WTC11 (cell line): ENCODE measurements at regions not wholly inside any gene's neighbourhood (a gene's known extent, or its start where the extent isn't known, plus 50 kb on each side); places are given as distances from the start of the nearest gene placed in this dataset.

Source experiments
- FOXP1 ChIP-seq: sonication (generic); formaldehyde crosslinking; IDR thresholded peaks from 2 replicates; pipeline ENCODE4 v1.8.0; 2022; ENCODE audit warnings: missing genetic modification reagents, mild to moderate bottlenecking, moderate library complexity, borderline replicate concordance
- JUN ChIP-seq: sonication (generic); formaldehyde crosslinking; IDR thresholded peaks from 2 replicates; pipeline ENCODE4 v1.8.0; 2023; ENCODE audit warnings: mild to moderate bottlenecking, missing genetic modification reagents
- ZNF232 ChIP-seq: sonication (generic); formaldehyde crosslinking; IDR thresholded peaks from 2 replicates; pipeline ENCODE4 v1.8.0; 2022; ENCODE audit warnings: mild to moderate bottlenecking, missing genetic modification reagents
- TF ChIP-seq, protein P1 (sequence below): sonication (generic); formaldehyde crosslinking; IDR thresholded peaks from 2 replicates; pipeline ENCODE4 v1.8.1; 2023; ENCODE audit warnings: mild to moderate bottlenecking, missing genetic modification reagents, borderline replicate concordance

DNA sequence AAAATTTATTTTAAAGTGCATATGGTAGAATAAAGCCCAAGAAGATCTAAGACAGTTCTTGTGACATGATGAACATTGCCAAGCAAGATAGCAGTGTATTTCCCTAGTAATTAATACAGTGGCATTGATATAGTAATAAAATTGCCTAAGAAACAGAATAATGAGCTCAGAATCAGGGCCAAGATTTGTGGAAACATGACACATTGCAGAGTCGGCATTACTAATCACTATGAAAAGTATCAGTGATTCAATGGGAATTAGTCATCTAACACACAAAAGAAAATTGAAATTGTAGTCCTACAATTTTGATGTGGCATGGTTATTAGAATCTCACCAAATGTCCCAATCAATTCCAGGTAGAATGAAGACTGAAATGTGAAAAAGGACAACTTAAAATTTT lies 243.0 kb upstream of the CYRIA start:
- TF ChIP-seq ZNF232 (CRISPR knock-in tag) (no peak), FOXP1 (no peak), JUN (CRISPR knock-in tag) (no peak)
- TF ChIP-seq, protein P1, sequence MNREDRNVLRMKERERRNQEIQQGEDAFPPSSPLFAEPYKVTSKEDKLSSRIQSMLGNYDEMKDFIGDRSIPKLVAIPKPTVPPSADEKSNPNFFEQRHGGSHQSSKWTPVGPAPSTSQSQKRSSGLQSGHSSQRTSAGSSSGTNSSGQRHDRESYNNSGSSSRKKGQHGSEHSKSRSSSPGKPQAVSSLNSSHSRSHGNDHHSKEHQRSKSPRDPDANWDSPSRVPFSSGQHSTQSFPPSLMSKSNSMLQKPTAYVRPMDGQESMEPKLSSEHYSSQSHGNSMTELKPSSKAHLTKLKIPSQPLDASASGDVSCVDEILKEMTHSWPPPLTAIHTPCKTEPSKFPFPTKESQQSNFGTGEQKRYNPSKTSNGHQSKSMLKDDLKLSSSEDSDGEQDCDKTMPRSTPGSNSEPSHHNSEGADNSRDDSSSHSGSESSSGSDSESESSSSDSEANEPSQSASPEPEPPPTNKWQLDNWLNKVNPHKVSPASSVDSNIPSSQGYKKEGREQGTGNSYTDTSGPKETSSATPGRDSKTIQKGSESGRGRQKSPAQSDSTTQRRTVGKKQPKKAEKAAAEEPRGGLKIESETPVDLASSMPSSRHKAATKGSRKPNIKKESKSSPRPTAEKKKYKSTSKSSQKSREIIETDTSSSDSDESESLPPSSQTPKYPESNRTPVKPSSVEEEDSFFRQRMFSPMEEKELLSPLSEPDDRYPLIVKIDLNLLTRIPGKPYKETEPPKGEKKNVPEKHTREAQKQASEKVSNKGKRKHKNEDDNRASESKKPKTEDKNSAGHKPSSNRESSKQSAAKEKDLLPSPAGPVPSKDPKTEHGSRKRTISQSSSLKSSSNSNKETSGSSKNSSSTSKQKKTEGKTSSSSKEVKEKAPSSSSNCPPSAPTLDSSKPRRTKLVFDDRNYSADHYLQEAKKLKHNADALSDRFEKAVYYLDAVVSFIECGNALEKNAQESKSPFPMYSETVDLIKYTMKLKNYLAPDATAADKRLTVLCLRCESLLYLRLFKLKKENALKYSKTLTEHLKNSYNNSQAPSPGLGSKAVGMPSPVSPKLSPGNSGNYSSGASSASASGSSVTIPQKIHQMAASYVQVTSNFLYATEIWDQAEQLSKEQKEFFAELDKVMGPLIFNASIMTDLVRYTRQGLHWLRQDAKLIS = no peak
